ENCODE measurements at regions not wholly inside any gene's neighbourhood (a gene's known extent, or its start where the extent isn't known, plus 50 kb on each side); places are given as distances from the start of the nearest gene placed in this dataset.

DNA sequence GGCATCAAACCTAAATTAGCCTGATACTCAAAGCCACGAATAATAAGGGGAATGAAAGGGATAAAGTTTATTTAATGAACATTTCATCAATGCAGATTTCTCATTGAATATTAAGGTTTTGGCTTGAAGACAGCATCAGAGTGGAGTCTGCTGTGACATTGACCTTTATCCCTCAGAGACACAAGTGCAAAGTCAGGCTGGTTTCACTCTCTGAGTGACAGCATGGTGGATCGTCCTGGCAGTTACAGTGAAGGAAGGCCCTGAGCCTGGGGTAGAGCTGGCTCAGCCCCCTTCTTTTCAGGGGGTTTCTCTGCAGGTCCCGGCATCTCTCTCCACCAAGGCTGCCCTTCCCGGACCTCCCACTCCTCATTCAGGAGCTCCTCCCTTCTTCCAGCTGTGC, 503.1 kb downstream of the PREX1 start:
- ATAC-seq (no peak), DNase-seq (no peak)
- 67% methylated on average over 3 of the region's 4 CpGs for WGBS (ENCODE audit: insufficient coverage, low coverage, low lambda C conversion rate, missing lambda C conversion rate)
- TF ChIP-seq, protein P1, sequence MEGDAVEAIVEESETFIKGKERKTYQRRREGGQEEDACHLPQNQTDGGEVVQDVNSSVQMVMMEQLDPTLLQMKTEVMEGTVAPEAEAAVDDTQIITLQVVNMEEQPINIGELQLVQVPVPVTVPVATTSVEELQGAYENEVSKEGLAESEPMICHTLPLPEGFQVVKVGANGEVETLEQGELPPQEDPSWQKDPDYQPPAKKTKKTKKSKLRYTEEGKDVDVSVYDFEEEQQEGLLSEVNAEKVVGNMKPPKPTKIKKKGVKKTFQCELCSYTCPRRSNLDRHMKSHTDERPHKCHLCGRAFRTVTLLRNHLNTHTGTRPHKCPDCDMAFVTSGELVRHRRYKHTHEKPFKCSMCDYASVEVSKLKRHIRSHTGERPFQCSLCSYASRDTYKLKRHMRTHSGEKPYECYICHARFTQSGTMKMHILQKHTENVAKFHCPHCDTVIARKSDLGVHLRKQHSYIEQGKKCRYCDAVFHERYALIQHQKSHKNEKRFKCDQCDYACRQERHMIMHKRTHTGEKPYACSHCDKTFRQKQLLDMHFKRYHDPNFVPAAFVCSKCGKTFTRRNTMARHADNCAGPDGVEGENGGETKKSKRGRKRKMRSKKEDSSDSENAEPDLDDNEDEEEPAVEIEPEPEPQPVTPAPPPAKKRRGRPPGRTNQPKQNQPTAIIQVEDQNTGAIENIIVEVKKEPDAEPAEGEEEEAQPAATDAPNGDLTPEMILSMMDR (IDR thresholded peaks at IDR 0.05): no peak
- no peak for TF ChIP-seq POLR2A (IDR thresholded peaks at IDR 0.05)
- no peak overlapping the region for H3K27ac ChIP-seq
- H3K4me1 ChIP-seq: no peaks in the 10 kb centered on the region
- H3K27me3 ChIP-seq: no peaks in the 10 kb centered on the region
- H3K36me3 ChIP-seq: no peaks in the 10 kb centered on the region
- intact Hi-C loops (cut with DNase I): no loop called here
- H3K9me3 ChIP-seq: no peaks in the 10 kb centered on the region
- no peak overlapping the region for H3K4me3 ChIP-seq

DNA sequence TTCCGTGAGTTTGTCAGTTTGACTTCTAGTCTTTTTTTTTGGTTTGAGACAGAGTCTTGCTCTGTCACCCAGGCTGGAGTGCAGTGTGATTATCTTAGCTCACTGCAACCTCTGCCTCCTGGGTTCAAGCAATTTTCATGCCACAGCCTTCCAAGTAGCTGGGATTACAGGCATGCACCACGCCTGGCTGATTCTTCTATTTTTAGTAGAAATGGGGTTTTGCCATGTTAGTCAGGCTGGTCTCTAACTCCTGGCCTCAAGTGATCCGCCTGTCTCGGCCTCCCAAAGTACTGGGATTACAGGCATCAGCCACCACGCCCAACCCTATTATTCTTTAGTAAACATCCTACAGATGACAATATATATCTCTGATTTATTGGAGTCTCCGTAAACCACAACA, 506.5 kb downstream of the PREX1 start:
- ATAC-seq (no peak), DNase-seq (no peak)
- intact Hi-C loops (cut with DNase I): no loop called here
- Histone ChIP-seq H3K9me3 (no peaks in the 10 kb centered on the region), H3K4me1 (no peaks in the 10 kb centered on the region), H3K36me3 (no peaks in the 10 kb centered on the region), H3K27ac (no peak overlapping the region), H3K4me3 (no peak overlapping the region), H3K27me3 (no peaks in the 10 kb centered on the region)
- TF ChIP-seq, protein P1 (IDR thresholded peaks at IDR 0.05): no peak
- TF ChIP-seq POLR2A (IDR thresholded peaks at IDR 0.05): no peak
- 80% methylated on average over 5 of the region's 6 CpGs for WGBS (ENCODE audit: insufficient coverage, low coverage, low lambda C conversion rate, missing lambda C conversion rate)

DNA sequence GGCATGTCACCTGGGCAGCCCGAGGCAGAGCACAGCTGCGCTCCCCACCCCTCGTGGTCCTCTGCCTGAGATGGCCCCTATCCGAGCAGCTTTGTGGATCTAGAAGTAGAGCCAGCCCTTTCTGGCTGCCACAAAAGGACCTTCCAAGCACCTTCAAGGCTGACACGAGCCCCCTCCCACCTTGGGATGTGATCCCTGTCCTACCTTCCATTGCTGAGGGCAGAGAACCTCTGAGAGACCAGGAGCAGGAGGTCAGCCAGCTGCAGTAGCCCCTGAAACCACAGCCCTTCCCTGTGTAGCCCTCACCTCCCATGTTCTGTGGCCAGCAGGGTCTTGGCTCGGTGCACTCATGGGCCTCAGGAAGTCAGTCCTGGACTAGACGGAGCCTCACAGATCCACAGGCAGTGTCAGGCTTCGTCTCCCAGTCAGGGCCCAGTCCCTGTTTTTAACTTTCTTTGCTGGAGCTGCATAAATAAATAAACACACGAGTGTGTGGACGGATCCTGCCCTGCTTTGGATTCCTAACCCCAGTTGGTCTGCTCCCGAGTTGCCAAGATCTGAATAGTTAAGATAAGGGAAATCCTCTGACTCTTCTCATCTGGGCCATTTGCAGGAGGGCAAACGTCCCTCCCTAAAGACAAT, 507.7 kb downstream of the PREX1 start:
- Histone ChIP-seq H3K27ac (no peak overlapping the region), H3K9me3 (no peaks in the 10 kb centered on the region), H3K4me3 (no peak overlapping the region), H3K27me3 (no peaks in the 10 kb centered on the region), H3K4me1 (no peaks in the 10 kb centered on the region), H3K36me3 (no peaks in the 10 kb centered on the region)
- TF ChIP-seq, protein P1 (IDR thresholded peaks at IDR 0.05): no peak
- TF ChIP-seq POLR2A (IDR thresholded peaks at IDR 0.05): no peak
- 29% methylated on average over 6 of the region's 12 CpGs for WGBS (ENCODE audit: insufficient coverage, low coverage, low lambda C conversion rate, missing lambda C conversion rate)
- DNase-seq (no peak), ATAC-seq (peak in 1 of 4 donors; percentile 22)
- intact Hi-C loops (cut with DNase I): no loop called here

DNA sequence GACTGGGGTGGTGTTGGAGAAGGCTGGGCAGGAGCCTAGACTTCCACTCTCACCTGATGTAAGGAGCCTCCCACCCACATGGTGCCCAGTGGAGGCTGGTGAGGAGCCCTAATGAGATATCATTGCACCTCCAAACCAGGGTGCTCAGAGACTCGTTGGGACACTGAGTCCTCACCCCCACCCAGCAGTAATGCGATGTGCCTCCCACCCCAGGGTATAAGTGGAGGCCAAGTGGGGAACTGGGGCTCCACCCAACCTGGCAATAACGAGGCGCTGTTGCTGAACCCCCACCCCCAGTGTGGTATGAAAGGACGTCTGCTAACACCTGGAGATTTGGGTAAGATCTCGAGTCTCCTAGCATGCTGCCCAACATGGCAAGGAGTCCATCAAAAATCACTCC, 510.2 kb downstream of the PREX1 start:
- intact Hi-C loops (cut with DNase I): no loop called here
- 71% methylated on average over 6 of the region's 6 CpGs for WGBS (ENCODE audit: insufficient coverage, low coverage, low lambda C conversion rate, missing lambda C conversion rate)
- TF ChIP-seq POLR2A (IDR thresholded peaks at IDR 0.05): no peak
- TF ChIP-seq, protein P1 (IDR thresholded peaks at IDR 0.05): no peak
- no peak overlapping the region for H3K4me3 ChIP-seq
- ATAC-seq: no peak
- H3K9me3 ChIP-seq: no peaks in the 10 kb centered on the region
- DNase-seq: no peak
- H3K4me1 ChIP-seq: no peaks in the 10 kb centered on the region
- H3K27ac ChIP-seq: no peak overlapping the region
- no peaks in the 10 kb centered on the region for H3K27me3 ChIP-seq
- no peaks in the 10 kb centered on the region for H3K36me3 ChIP-seq

Data from right lobe of liver (tissue), 6 donors.